HL-60 (cell line): ENCODE measurements at regions not wholly inside any gene's neighbourhood (a gene's known extent, or its start where the extent isn't known, plus 50 kb on each side); places are given as distances from the start of the nearest gene placed in this dataset.

Source experiments
- DNase-seq, 2 experiments: peaks; one replicate each; pipeline ENCODE4 v3.0.0-alpha.2; 2010 to 2020; ENCODE audit warnings: low read depth in 1 of 2, low spot score in 1 of 2
- H3K27ac ChIP-seq: fragments of 250-450 bp; sonication (Bioruptor Pico); replicated peaks from 2 replicates; pipeline ENCODE4 v1.5.1; 2020; ENCODE audit warnings: mild to moderate bottlenecking, moderate library complexity
- H3K27me3 ChIP-seq: fragments of 250-450 bp; sonication (Bioruptor Pico); 2 replicates; pipeline ENCODE4 v1.5.1; 2021; ENCODE audit warnings: mild to moderate bottlenecking, moderate library complexity; ENCODE audit not compliant: insufficient read depth, poor library complexity, severe bottlenecking
- H3K4me3 ChIP-seq: replicated peaks from 2 replicates; pipeline ENCODE4 v1.5.1; 2011; ENCODE audit warnings: mild to moderate bottlenecking, control low read depth, low read length; ENCODE audit not compliant: insufficient read depth
- CTCF ChIP-seq: IDR thresholded peaks from one replicate; pipeline ENCODE4 v1.5.1; 2011; ENCODE audit warnings: low read length, control low read depth, inconsistent platforms; ENCODE audit not compliant: insufficient read depth
- GABPA ChIP-seq: IDR thresholded peaks from 2 replicates; pipeline ENCODE4 v1.6.1; 2012; ENCODE audit warnings: low read depth
- POLR2AphosphoS5 ChIP-seq: IDR thresholded peaks from 2 replicates; pipeline ENCODE4 v1.6.1; 2012; ENCODE audit warnings: low read depth
- REST ChIP-seq: IDR thresholded peaks from 2 replicates; pipeline ENCODE4 v1.6.1; 2012; ENCODE audit warnings: low read depth; ENCODE audit not compliant: insufficient replicate concordance
- SPI1 ChIP-seq: IDR thresholded peaks from 2 replicates; pipeline ENCODE4 v1.6.1; 2012; ENCODE audit warnings: low read depth, mild to moderate bottlenecking, borderline replicate concordance

GRCh38 chr10:36783400-36783799, 342.0 kb upstream of the ANKRD30A start:
- H3K27me3 ChIP-seq = no peaks in the 10 kb centered on the region
- no peak overlapping the region for H3K4me3 ChIP-seq
- TF ChIP-seq GABPA (no peak), CTCF (no peak), SPI1 (no peak), POLR2AphosphoS5 (no peak), REST (no peak)
- H3K27ac ChIP-seq = no peak overlapping the region
- no peak for DNase-seq

GRCh38 chr10:36781570-36781969, 343.8 kb upstream of the ANKRD30A start:
- no peak for DNase-seq
- TF ChIP-seq REST = no peak
- no peak for TF ChIP-seq POLR2AphosphoS5
- no peak for TF ChIP-seq CTCF
- TF ChIP-seq SPI1 = no peak
- Histone ChIP-seq H3K27ac (no peak overlapping the region), H3K27me3 (no peaks in the 10 kb centered on the region), H3K4me3 (no peak overlapping the region)

GRCh38 chr10:36780158-36780557, 345.2 kb upstream of the ANKRD30A start:
- DNase-seq = no peak
- H3K27me3 ChIP-seq = no peaks in the 10 kb centered on the region
- H3K4me3 ChIP-seq = no peak overlapping the region
- no peak for TF ChIP-seq CTCF
- no peak for TF ChIP-seq REST
- H3K27ac ChIP-seq = no peak overlapping the region
